WERI-Rb-1 (cell line): ENCODE measurements at regions not wholly inside any gene's neighbourhood (a gene's known extent, or its start where the extent isn't known, plus 50 kb on each side); places are given as distances from the start of the nearest gene placed in this dataset.

Source experiments
- DNase-seq: peaks from one replicate; pipeline ENCODE4 v3.0.0-alpha.2; 2020
- H3K27ac ChIP-seq: fragments of 250-450 bp; sonication (Bioruptor Pico); 2 replicates; pipeline ENCODE4 v1.5.1; 2020; ENCODE audit warnings: mild to moderate bottlenecking, moderate library complexity
- H3K27me3 ChIP-seq: fragments of 250-450 bp; sonication (Bioruptor Pico); 2 replicates; pipeline ENCODE4 v1.5.1; 2021; ENCODE audit warnings: mild to moderate bottlenecking, low read depth, moderate library complexity; ENCODE audit not compliant: insufficient read depth, severe bottlenecking
- H3K36me3 ChIP-seq: fragments of 250-450 bp; sonication (Bioruptor Pico); 2 replicates; pipeline ENCODE4 v1.5.1; 2020; ENCODE audit warnings: mild to moderate bottlenecking, moderate library complexity
- H3K4me3 ChIP-seq: 2 replicates; pipeline ENCODE4 v1.5.1; 2011; ENCODE audit warnings: low read depth, mild to moderate bottlenecking, control low read depth, low read length
- H3K9me3 ChIP-seq: fragments of 250-450 bp; sonication (Bioruptor Pico); 2 replicates; pipeline ENCODE4 v1.5.1; 2021; ENCODE audit warnings: mild to moderate bottlenecking, moderate library complexity; ENCODE audit not compliant: severe bottlenecking
- TF ChIP-seq, protein P1 (sequence below): IDR thresholded peaks from 2 replicates; pipeline ENCODE4 v1.5.1; 2011; ENCODE audit warnings: low read depth, mild to moderate bottlenecking, control low read depth, inconsistent platforms, low read length

DNA sequence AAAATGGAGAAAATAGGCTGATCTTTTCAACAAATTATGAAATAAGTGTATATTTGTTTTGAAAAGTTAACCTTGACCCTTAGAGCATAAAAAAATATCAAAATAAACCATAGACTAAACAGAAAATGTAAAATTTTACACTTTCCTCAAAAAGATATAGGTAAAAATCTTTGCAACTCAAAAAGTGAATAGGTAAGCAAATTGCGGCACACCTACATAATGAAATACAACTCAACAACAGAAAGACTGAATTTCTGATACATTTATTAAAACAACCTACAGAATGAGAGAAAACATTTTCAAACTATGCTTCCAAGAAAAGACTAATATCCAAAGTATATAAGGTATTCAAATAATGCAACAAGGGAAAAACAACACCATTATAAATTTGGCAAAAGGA lies 425.7 kb upstream of the KHDRBS2 start:
- Histone ChIP-seq H3K9me3 (no peaks in the 10 kb centered on the region), H3K4me3 (no peak overlapping the region), H3K36me3 (no peaks in the 10 kb centered on the region), H3K27me3 (no peaks in the 10 kb centered on the region), H3K27ac (no peak overlapping the region)
- TF ChIP-seq, protein P1, sequence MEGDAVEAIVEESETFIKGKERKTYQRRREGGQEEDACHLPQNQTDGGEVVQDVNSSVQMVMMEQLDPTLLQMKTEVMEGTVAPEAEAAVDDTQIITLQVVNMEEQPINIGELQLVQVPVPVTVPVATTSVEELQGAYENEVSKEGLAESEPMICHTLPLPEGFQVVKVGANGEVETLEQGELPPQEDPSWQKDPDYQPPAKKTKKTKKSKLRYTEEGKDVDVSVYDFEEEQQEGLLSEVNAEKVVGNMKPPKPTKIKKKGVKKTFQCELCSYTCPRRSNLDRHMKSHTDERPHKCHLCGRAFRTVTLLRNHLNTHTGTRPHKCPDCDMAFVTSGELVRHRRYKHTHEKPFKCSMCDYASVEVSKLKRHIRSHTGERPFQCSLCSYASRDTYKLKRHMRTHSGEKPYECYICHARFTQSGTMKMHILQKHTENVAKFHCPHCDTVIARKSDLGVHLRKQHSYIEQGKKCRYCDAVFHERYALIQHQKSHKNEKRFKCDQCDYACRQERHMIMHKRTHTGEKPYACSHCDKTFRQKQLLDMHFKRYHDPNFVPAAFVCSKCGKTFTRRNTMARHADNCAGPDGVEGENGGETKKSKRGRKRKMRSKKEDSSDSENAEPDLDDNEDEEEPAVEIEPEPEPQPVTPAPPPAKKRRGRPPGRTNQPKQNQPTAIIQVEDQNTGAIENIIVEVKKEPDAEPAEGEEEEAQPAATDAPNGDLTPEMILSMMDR = no peak
- no peak for DNase-seq

DNA sequence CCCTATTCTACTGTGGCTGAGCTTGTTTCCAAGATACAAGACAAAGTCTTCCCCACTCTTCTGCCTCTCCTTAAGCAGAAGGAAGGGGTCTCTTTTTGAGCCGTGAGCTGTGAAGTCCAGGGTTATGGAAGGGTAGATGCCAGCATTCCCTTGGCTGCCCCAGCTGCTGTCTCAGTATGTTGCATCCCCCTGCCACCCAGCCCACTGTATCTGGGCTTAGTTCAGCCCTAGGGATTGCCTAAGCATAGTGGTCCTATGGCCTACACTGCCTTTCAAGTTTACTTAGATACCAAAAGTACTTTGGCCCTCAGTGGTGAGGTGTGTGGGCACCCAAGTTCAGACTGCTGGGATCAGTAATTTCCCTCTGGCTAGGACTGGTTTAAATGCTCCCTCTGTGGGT lies 421.9 kb upstream of the KHDRBS2 start:
- Histone ChIP-seq H3K4me3 (no peak overlapping the region), H3K27ac (no peak overlapping the region), H3K27me3 (no peaks in the 10 kb centered on the region), H3K36me3 (no peaks in the 10 kb centered on the region), H3K9me3 (no peaks in the 10 kb centered on the region)
- DNase-seq = no peak
- TF ChIP-seq, protein P1 = no peak

DNA sequence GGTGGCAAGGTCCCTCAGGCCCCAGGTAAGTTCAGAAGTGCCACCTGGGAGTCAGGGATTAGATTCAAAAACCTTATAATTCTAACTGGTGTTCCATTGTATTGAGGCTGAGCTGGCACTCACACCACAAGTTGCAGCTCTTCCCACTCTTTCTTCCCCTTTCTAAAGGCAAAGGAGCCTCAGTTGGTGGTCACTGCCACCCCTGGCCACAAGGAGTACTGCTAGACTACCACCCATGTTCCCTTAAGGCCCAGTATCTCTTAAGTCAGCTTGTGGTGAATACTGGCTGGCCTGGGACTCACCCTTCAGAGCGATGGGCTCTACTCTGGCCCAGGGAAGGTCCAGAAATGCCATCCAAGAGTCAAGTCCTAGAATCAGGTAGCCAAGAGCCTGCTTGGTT lies 421.1 kb upstream of the KHDRBS2 start:
- TF ChIP-seq, protein P1 = peak; percentile 36; the same call in 1 of the 2 replicates
- no peaks in the 10 kb centered on the region for H3K36me3 ChIP-seq
- no peaks in the 10 kb centered on the region for H3K27me3 ChIP-seq
- DNase-seq = no peak
- H3K4me3 ChIP-seq = no peak overlapping the region
- no peaks in the 10 kb centered on the region for H3K9me3 ChIP-seq
- H3K27ac ChIP-seq = no peak overlapping the region

DNA sequence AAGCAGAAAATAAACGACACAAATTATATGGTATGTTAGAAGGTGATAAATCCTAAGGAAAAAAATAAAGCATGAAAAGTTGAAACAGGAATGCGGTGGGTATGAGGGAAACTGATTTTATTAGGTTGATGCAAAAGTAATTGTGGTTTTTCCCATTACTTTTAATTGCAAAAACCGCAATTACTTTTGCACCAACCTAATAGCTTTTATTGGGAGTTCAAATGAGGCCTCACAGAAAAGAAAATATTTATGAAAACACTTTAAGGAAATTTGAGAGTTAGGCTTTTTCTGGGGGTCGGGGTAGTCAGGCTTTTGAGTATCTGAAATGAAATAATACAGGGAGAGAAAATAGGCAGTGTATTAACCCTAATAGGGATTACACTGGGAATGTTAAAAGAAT lies 397.0 kb upstream of the KHDRBS2 start:
- Histone ChIP-seq H3K27ac (no peak overlapping the region), H3K9me3 (no peaks in the 10 kb centered on the region), H3K27me3 (no peaks in the 10 kb centered on the region), H3K36me3 (no peaks in the 10 kb centered on the region), H3K4me3 (no peak overlapping the region)
- TF ChIP-seq, protein P1 = no peak
- no peak for DNase-seq

DNA sequence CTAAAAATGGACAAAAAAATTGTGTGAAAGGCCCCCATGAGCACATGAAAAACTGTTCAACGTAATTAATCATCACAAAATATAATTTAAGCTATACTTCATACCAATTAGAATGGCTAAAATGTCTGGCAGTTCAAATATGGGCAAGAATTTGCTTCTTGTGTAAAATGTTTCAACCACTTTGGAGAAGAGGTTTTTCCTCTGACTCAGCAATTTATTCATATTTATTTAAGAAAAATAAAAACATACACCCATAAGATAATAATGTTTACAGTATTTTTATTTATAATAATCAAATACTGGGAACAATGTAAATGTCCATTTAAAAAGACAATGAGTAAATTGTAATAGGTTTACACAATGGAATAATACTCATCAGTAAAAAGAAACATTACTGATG lies 395.1 kb upstream of the KHDRBS2 start:
- Histone ChIP-seq H3K27ac (no peak overlapping the region), H3K4me3 (no peak overlapping the region), H3K36me3 (no peaks in the 10 kb centered on the region), H3K27me3 (no peaks in the 10 kb centered on the region), H3K9me3 (peaks cover 4% of the 10 kb centered on the region)
- DNase-seq = no peak
- TF ChIP-seq, protein P1 = no peak

DNA sequence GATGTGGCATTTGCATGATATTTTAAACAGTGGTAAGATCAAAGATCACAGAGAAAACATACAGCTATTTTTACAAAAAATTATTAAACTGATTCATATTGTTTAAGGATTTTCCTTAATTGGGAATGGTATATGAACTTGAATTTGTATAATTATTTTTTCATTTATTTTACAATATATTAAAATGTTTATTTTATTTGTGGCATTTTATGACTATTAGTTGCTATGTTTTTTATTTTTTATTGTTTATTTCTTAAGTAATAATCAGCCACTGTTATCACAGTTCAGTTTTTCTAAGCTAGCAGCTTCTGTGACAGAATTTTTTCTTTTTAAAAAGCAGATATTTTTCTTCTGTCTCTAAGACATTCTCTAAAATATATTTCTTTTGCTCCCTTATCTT lies 387.0 kb upstream of the KHDRBS2 start:
- TF ChIP-seq, protein P1 = no peak

More for the DNA sequence above, 387.0 kb upstream of the KHDRBS2 start:
- H3K36me3 ChIP-seq = no peaks in the 10 kb centered on the region
- H3K27ac ChIP-seq = no peak overlapping the region
- H3K27me3 ChIP-seq = no peaks in the 10 kb centered on the region
- peaks cover 4% of the 10 kb centered on the region for H3K9me3 ChIP-seq
- DNase-seq = no peak
- H3K4me3 ChIP-seq = no peak overlapping the region
